DND-41 (cell line): ENCODE measurements at regions not wholly inside any gene's neighbourhood (a gene's known extent, or its start where the extent isn't known, plus 50 kb on each side); places are given as distances from the start of the nearest gene placed in this dataset.

Experiments
- EZH2 ChIP-seq: IDR thresholded peaks from 3 replicates; pipeline ENCODE4 v1.6.1; 2012; ENCODE audit warnings: borderline replicate concordance, low read depth, mild to moderate bottlenecking, moderate library complexity, low read length, inconsistent platforms; ENCODE audit not compliant: severe bottlenecking
- TF ChIP-seq, protein P1 (sequence below): IDR thresholded peaks from 2 replicates; pipeline ENCODE4 v1.5.1; 2012; ENCODE audit warnings: borderline replicate concordance, low read length, moderate library complexity, mild to moderate bottlenecking; ENCODE audit not compliant: poor library complexity, severe bottlenecking; ENCODE audit errors: extremely low read depth

DNA sequence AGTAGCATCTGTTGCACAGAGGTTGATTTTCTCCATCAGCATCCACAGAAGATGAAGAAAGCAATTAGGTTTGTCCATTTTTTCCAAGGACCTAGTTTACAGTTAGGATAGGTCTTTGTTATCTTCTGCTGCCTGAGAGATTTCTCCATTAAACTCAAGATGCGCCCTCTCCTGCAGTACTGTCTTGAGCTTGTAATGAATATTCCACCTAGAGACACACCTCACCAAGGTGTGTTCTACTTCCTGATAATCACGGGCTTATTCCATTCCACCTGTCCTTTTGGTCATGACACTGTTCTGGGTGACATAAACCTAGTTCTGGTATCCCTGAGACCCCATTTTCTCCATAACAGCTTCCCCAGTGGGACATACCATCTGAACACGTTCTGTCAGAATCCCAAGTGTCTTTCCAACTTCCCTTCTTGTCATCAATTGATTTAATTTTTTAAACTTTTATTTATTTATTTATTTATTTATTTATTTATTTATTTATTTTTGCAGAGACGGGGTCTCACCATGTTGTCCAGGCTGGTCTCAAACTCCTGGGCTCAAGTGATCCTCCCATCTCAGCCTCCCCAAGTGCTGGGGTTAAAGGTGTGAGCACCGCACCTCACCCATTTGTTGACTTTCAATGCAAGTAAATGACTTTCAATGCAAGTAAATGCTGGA lies 75.6 kb upstream of the HS3ST5 start:
- TF ChIP-seq, protein P1, sequence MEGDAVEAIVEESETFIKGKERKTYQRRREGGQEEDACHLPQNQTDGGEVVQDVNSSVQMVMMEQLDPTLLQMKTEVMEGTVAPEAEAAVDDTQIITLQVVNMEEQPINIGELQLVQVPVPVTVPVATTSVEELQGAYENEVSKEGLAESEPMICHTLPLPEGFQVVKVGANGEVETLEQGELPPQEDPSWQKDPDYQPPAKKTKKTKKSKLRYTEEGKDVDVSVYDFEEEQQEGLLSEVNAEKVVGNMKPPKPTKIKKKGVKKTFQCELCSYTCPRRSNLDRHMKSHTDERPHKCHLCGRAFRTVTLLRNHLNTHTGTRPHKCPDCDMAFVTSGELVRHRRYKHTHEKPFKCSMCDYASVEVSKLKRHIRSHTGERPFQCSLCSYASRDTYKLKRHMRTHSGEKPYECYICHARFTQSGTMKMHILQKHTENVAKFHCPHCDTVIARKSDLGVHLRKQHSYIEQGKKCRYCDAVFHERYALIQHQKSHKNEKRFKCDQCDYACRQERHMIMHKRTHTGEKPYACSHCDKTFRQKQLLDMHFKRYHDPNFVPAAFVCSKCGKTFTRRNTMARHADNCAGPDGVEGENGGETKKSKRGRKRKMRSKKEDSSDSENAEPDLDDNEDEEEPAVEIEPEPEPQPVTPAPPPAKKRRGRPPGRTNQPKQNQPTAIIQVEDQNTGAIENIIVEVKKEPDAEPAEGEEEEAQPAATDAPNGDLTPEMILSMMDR = no peak
- TF ChIP-seq EZH2 = no peak
